H9 (cell line): ENCODE measurements at regions not wholly inside any gene's neighbourhood (a gene's known extent, or its start where the extent isn't known, plus 50 kb on each side); places are given as distances from the start of the nearest gene placed in this dataset.

ENCODE experiments used
- DNase-seq: peaks from one replicate; pipeline ENCODE4 v3.0.0-alpha.2; 2017
- H2AFZ ChIP-seq: one replicate; pipeline ENCODE4 v1.6.1; 2013; ENCODE audit warnings: mild to moderate bottlenecking, low read length, control low read depth, moderate library complexity
- H2AK5ac ChIP-seq: 2 replicates; pipeline ENCODE4 v1.6.1; 2013; ENCODE audit warnings: low read length, control low read depth, mixed read lengths; ENCODE audit not compliant: insufficient read length
- H2BK120ac ChIP-seq: one replicate; pipeline ENCODE4 v1.6.1; 2013; ENCODE audit warnings: low read depth, mild to moderate bottlenecking, low read length, control low read depth, inconsistent platforms; ENCODE audit not compliant: poor library complexity, severe bottlenecking
- H2BK12ac ChIP-seq: 2 replicates; pipeline ENCODE4 v1.6.1; 2013; ENCODE audit warnings: low read length, control low read depth, mixed read lengths, low read depth; ENCODE audit not compliant: insufficient read length
- H2BK15ac ChIP-seq: 2 replicates; pipeline ENCODE4 v1.6.1; 2013; ENCODE audit warnings: low read depth, low read length, control low read depth
- H2BK20ac ChIP-seq: one replicate; pipeline ENCODE4 v1.6.1; 2013; ENCODE audit warnings: low read depth, mild to moderate bottlenecking, low read length, control low read depth, inconsistent platforms; ENCODE audit not compliant: poor library complexity, severe bottlenecking
- H2BK5ac ChIP-seq: 2 replicates; pipeline ENCODE4 v1.6.1; 2013; ENCODE audit warnings: low read length, control low read depth, mixed read lengths; ENCODE audit not compliant: insufficient read length
- H3K14ac ChIP-seq: 2 replicates; pipeline ENCODE4 v1.6.1; 2013; ENCODE audit warnings: low read length, control low read depth; ENCODE audit not compliant: insufficient read depth
- H3K18ac ChIP-seq: 2 replicates; pipeline ENCODE4 v1.6.1; 2013; ENCODE audit warnings: low read depth, mild to moderate bottlenecking, mixed read lengths, low read length, control low read depth; ENCODE audit not compliant: insufficient read length
- H3K23ac ChIP-seq: 2 replicates; pipeline ENCODE4 v1.6.1; 2013; ENCODE audit warnings: low read length, control low read depth, mixed read lengths, low read depth; ENCODE audit not compliant: insufficient read length
- H3K23me2 ChIP-seq: 2 replicates; pipeline ENCODE4 v1.6.1; 2013; ENCODE audit warnings: low read depth, mild to moderate bottlenecking, mixed read lengths, low read length, control low read depth; ENCODE audit not compliant: insufficient read length, poor library complexity, severe bottlenecking
- H3K27ac ChIP-seq: 2 replicates; pipeline ENCODE4 v1.5.1; 2013; ENCODE audit warnings: low read length, control low read depth, mixed read lengths, low read depth; ENCODE audit not compliant: insufficient read length
- H3K27me3 ChIP-seq: 2 replicates; pipeline ENCODE4 v1.6.1; 2013; ENCODE audit warnings: low read length, control low read depth, inconsistent platforms; ENCODE audit not compliant: insufficient read depth
- H3K4ac ChIP-seq: 2 replicates; pipeline ENCODE4 v1.6.1; 2013; ENCODE audit warnings: low read depth, mild to moderate bottlenecking, control low read depth, inconsistent platforms, low read length, moderate library complexity
- H3K4me1 ChIP-seq: 2 replicates; pipeline ENCODE4 v1.6.1; 2013; ENCODE audit warnings: low read length, control low read depth, inconsistent platforms; ENCODE audit not compliant: insufficient read depth
- H3K4me2 ChIP-seq: 2 replicates; pipeline ENCODE4 v1.6.1; 2013; ENCODE audit warnings: low read length, control low read depth, mixed read lengths; ENCODE audit not compliant: insufficient read length, insufficient read depth
- H3K56ac ChIP-seq: 2 replicates; pipeline ENCODE4 v1.6.1; 2013; ENCODE audit warnings: low read depth, mild to moderate bottlenecking, mixed read lengths, low read length, control low read depth; ENCODE audit not compliant: insufficient read length
- H3K79me1 ChIP-seq: 2 replicates; pipeline ENCODE4 v1.6.1; 2013; ENCODE audit warnings: low read depth, mild to moderate bottlenecking, moderate library complexity, low read length, control low read depth, inconsistent platforms; ENCODE audit not compliant: insufficient read depth, poor library complexity, severe bottlenecking
- H3K79me2 ChIP-seq: 2 replicates; pipeline ENCODE4 v1.6.1; 2013; ENCODE audit warnings: low read length, control low read depth, inconsistent platforms; ENCODE audit not compliant: insufficient read depth
- H3K9ac ChIP-seq: 2 replicates; pipeline ENCODE4 v1.6.1; 2013; ENCODE audit warnings: low read length, control low read depth, mixed read lengths; ENCODE audit not compliant: insufficient read length; ENCODE audit errors: extremely low read depth
- H3K9me3 ChIP-seq: one replicate; pipeline ENCODE4 v1.6.1; 2013; ENCODE audit warnings: low read depth, low read length, inconsistent platforms; ENCODE audit not compliant: control insufficient read depth
- H3T11ph ChIP-seq: one replicate; pipeline ENCODE4 v1.6.1; 2013; ENCODE audit warnings: mild to moderate bottlenecking, low read length, control low read depth, inconsistent platforms
- H4K20me1 ChIP-seq: one replicate; pipeline ENCODE4 v1.6.1; 2013; ENCODE audit not compliant: control insufficient read depth, insufficient read length, insufficient read depth
- H4K5ac ChIP-seq: 2 replicates; pipeline ENCODE4 v1.6.1; 2013; ENCODE audit warnings: low read depth, mild to moderate bottlenecking, mixed read lengths, low read length, control low read depth; ENCODE audit not compliant: insufficient read length
- H4K8ac ChIP-seq: replicated peaks from 2 replicates; pipeline ENCODE4 v1.6.1; 2013; ENCODE audit warnings: low read length, control low read depth, mixed read lengths, low read depth; ENCODE audit not compliant: insufficient read length
- H4K91ac ChIP-seq: 2 replicates; pipeline ENCODE4 v1.6.1; 2013; ENCODE audit warnings: low read depth, mild to moderate bottlenecking, moderate library complexity, mixed read lengths, low read length, control low read depth; ENCODE audit not compliant: insufficient read length
- H3K27ac Mint-ChIP-seq, 3 experiments: 2 replicates in 2 of 3; 3 replicates in 1 of 3; pipeline ENCODE4 v1.8.0; 2020 to 2021; ENCODE audit warnings: mixed read lengths in 3 of 3, mild to moderate bottlenecking in 1 of 3, moderate library complexity in 1 of 3
- H3K27me3 Mint-ChIP-seq: 2 replicates; pipeline ENCODE4 v1.8.0; 2021; ENCODE audit warnings: low read depth, mild to moderate bottlenecking, moderate library complexity, mixed read lengths
- H3K36me3 Mint-ChIP-seq, 3 experiments: 2 replicates in 2 of 3; 3 replicates in 1 of 3; pipeline ENCODE4 v1.8.0; 2020 to 2021; ENCODE audit warnings: low read depth in 3 of 3, mixed read lengths in 3 of 3; ENCODE audit not compliant: insufficient read depth in 1 of 3
- H3K4me1 Mint-ChIP-seq, 2 experiments: 2 replicates each; pipeline ENCODE4 v1.8.0; 2020; ENCODE audit warnings: mixed read lengths in 2 of 2
- H3K4me3 Mint-ChIP-seq, 2 experiments: 2 replicates in 1 of 2; 3 replicates in 1 of 2; pipeline ENCODE4 v1.8.0; 2020 to 2021; ENCODE audit warnings: mild to moderate bottlenecking in 2 of 2, mixed read lengths in 2 of 2, moderate library complexity in 1 of 2
- H3K9me3 Mint-ChIP-seq, 2 experiments: 2 replicates in 1 of 2; 3 replicates in 1 of 2; pipeline ENCODE4 v1.8.0; 2020; ENCODE audit warnings: mild to moderate bottlenecking in 2 of 2, mixed read lengths in 2 of 2, moderate library complexity in 1 of 2
- CTCF ChIP-seq: fragments of 200-600 bp; sonication (generic); conservative IDR thresholded peaks from 3 replicates; pipeline ENCODE4 v1.8.0; 2021; ENCODE audit warnings: antibody characterized with exemption, mild to moderate bottlenecking
- WGBS: extraction: QIAGEN DNeasy Blood & Tissue Kit; methylation state at CpG from one replicate; pipeline ENCODE4 v1.1.7; 2013; ENCODE audit warnings: missing lambda C conversion rate, low lambda C conversion rate, mixed read lengths; ENCODE audit not compliant: insufficient read length; ENCODE audit errors: extremely low coverage; 5-methylcytosine and 5-hydroxymethylcytosine counted together

- H2BK120ac ChIP-seq, result no peak overlapping the region
- no peak overlapping the region for H3K4ac ChIP-seq
- H3K4me1 ChIP-seq, result no peaks in the 10 kb centered on the region; the same call in 1 of the 2 replicates
- no peak overlapping the region for H3K14ac ChIP-seq
- no peak overlapping the region for H3K27ac ChIP-seq
- no peak overlapping the region for H4K8ac ChIP-seq
- Mint-ChIP-seq H3K36me3 (peaks cover 0 to 2% (median 0%) of the 10 kb centered on the region in 3 experiments; a peak in 1 of 7 replicates), H3K4me1 (peaks cover 0 to 8% of the 10 kb centered on the region in 2 experiments; a peak in 3 of 4 replicates), H3K27ac (peak overlapping the region in 1 of 3 experiments; percentile 94; a peak in 1 of 7 replicates), H3K9me3 (peaks cover 0 to 2% of the 10 kb centered on the region in 2 experiments; a peak in 2 of 5 replicates), H3K27me3 (peaks cover 9% of the 10 kb centered on the region), H3K4me3 (no peak overlapping the region)
- H3K4me2 ChIP-seq, result no peak overlapping the region
- H3K9ac ChIP-seq, result no peak overlapping the region
- H3K23me2 ChIP-seq, result no peaks in the 10 kb centered on the region
- no peak overlapping the region for H3T11ph ChIP-seq
- peak; percentile 19 for DNase-seq
- H2BK12ac ChIP-seq, result no peak overlapping the region
- H3K79me1 ChIP-seq, result no peaks in the 10 kb centered on the region
- no peaks in the 10 kb centered on the region for H3K79me2 ChIP-seq
- WGBS, result no CpG with 5 or more reads among the region's 17 CpGs
- no peak overlapping the region for H2BK5ac ChIP-seq
- no peaks in the 10 kb centered on the region for H3K27me3 ChIP-seq
- no peak overlapping the region for H3K18ac ChIP-seq
- H4K20me1 ChIP-seq, result no peaks in the 10 kb centered on the region
- H3K56ac ChIP-seq, result no peak overlapping the region
- no peak overlapping the region for H2BK20ac ChIP-seq
- H2AFZ ChIP-seq, result no peak overlapping the region
- no peak overlapping the region for H3K23ac ChIP-seq
- H4K5ac ChIP-seq, result no peak overlapping the region
- no peak for TF ChIP-seq CTCF
- no peak overlapping the region for H4K91ac ChIP-seq
- no peaks in the 10 kb centered on the region for H3K9me3 ChIP-seq
- H2BK15ac ChIP-seq, result no peak overlapping the region
- H2AK5ac ChIP-seq, result no peak overlapping the region
Measured at GRCh38 chr6:4565301-4566250, 210.6 kb upstream of the CDYL start.
